SK-N-SH (cell line): ENCODE measurements at regions not wholly inside any gene's neighbourhood (a gene's known extent, or its start where the extent isn't known, plus 50 kb on each side); places are given as distances from the start of the nearest gene placed in this dataset.

Experiments used
- CTCF ChIA-PET: fragments of 300-600, 350-600 bp; formaldehyde crosslinking; extraction: SDS; loops from one replicate; lab custom pipeline; 2021; lab: Yijun Ruan, JAX
- POLR2A ChIA-PET: fragments of 350-600 bp; sonication (Branson Sonifier 250); formaldehyde crosslinking; extraction: SDS; loops from one replicate; lab custom pipeline; 2020; ENCODE audit warnings: antibody characterized with exemption, inconsistent platforms; lab: Yijun Ruan, JAX
- DNase-seq: peaks from one replicate; pipeline ENCODE4 v3.0.0; 2012
- H2AFZ ChIP-seq: fragments of 200-600 bp; sonication (generic); 2 replicates; pipeline ENCODE4 v1.8.1; 2016; ENCODE audit warnings: antibody characterized with exemption, mild to moderate bottlenecking, low read depth
- H3F3A ChIP-seq: fragments of 200-600 bp; sonication (generic); replicated peaks from 2 replicates; pipeline ENCODE3; 2016; ENCODE audit warnings: antibody characterized with exemption, mild to moderate bottlenecking; ENCODE audit not compliant: insufficient read depth
- H3K27ac ChIP-seq, 2 experiments: fragments of 200-500 bp in 1 of 2; fragments of 200-600 bp in 1 of 2; sonication (Bioruptor generic) in 1 of 2; sonication (generic), shearing (Covaris generic) in 1 of 2; 2 replicates each; pipeline versions ENCODE4 v1.5.1 to v1.6.1; 2014 to 2016; ENCODE audit warnings: low read depth in 2 of 2, inconsistent platforms in 1 of 2, low read length in 1 of 2, mild to moderate bottlenecking in 1 of 2, mixed read lengths in 1 of 2
- H3K27me3 ChIP-seq: fragments of 200-600 bp; sonication (generic), shearing (Covaris generic); 2 replicates; pipeline ENCODE4 v1.6.1; 2016; ENCODE audit warnings: mixed run types; ENCODE audit not compliant: insufficient read depth
- H3K36me3 ChIP-seq, 2 experiments: fragments of 200-500 bp in 1 of 2; fragments of 200-600 bp in 1 of 2; sonication (Bioruptor generic) in 1 of 2; sonication (generic) in 1 of 2; replicated peaks in 1 of 2; 2 replicates each; pipeline versions ENCODE3 to v1.5.1; 2014 to 2016; ENCODE audit warnings: low read length in 1 of 2, mild to moderate bottlenecking in 1 of 2; ENCODE audit not compliant: insufficient read depth in 2 of 2, control insufficient read depth in 1 of 2
- H3K4me1 ChIP-seq, 2 experiments: fragments of 200-500 bp in 1 of 2; fragments of 200-600 bp in 1 of 2; sonication (Bioruptor generic) in 1 of 2; sonication (generic), shearing (Covaris generic) in 1 of 2; 2 replicates each; pipeline versions ENCODE4 v1.5.1 to v1.6.1; 2014 to 2016; ENCODE audit warnings: low read depth in 1 of 2, low read length in 1 of 2, mixed run types in 1 of 2; ENCODE audit not compliant: insufficient read depth in 2 of 2, control insufficient read depth in 1 of 2
- H3K4me2 ChIP-seq: fragments of 200-600 bp; sonication (generic), shearing (Covaris generic); 2 replicates; pipeline ENCODE4 v1.6.1; 2017; ENCODE audit warnings: mixed run types
- H3K4me3 ChIP-seq, 2 experiments: fragments of 200-500 bp in 1 of 2; fragments of 200-600 bp in 1 of 2; sonication (Bioruptor generic) in 1 of 2; sonication (generic), shearing (Covaris generic) in 1 of 2; 2 replicates each; pipeline versions ENCODE4 v1.5.1 to v1.8.1; 2014 to 2016; ENCODE audit warnings: low read depth in 2 of 2, inconsistent platforms in 1 of 2, low read length in 1 of 2, mild to moderate bottlenecking in 1 of 2, mixed read lengths in 1 of 2, moderate library complexity in 1 of 2
- H3K79me2 ChIP-seq: fragments of 200-600 bp; sonication (generic); 2 replicates; pipeline ENCODE4 v1.8.1; 2017; ENCODE audit warnings: mild to moderate bottlenecking; ENCODE audit not compliant: insufficient read depth
- H3K9ac ChIP-seq: fragments of 200-600 bp; sonication (generic); 2 replicates; pipeline ENCODE4 v1.6.1; 2017; ENCODE audit warnings: mixed run types
- H3K9me2 ChIP-seq: fragments of 200-600 bp; sonication (generic); 2 replicates; pipeline ENCODE4 v1.6.1; 2017; ENCODE audit warnings: mixed run types
- H3K9me3 ChIP-seq: fragments of 200-600 bp; sonication (generic); 2 replicates; pipeline ENCODE4 v1.6.1; 2017; ENCODE audit warnings: mixed run types, mild to moderate bottlenecking, moderate library complexity
- H4K20me1 ChIP-seq: fragments of 200-600 bp; sonication (generic); 2 replicates; pipeline ENCODE4 v1.6.1; 2017; ENCODE audit warnings: mild to moderate bottlenecking, mixed run types; ENCODE audit not compliant: insufficient read depth
- CHD2 ChIP-seq: fragments of 150-350 bp; IDR thresholded peaks from 2 replicates; pipeline ENCODE4 v1.6.1; 2018; ENCODE audit warnings: low read length; ENCODE audit not compliant: partially characterized antibody
- EP300 ChIP-seq, 2 experiments: IDR thresholded peaks; 2 replicates each; pipeline versions ENCODE4 v1.4.0 to v1.6.1; 2012; ENCODE audit warnings: borderline replicate concordance in 1 of 2, low read depth in 1 of 2, low read length in 1 of 2
- FOXJ3 ChIP-seq: sonication (generic); formaldehyde crosslinking; IDR thresholded peaks from 2 replicates; pipeline ENCODE4 v1.5.1; 2020; ENCODE audit warnings: mild to moderate bottlenecking, missing genetic modification reagents
- GATA2 ChIP-seq: sonication (generic); formaldehyde crosslinking; IDR thresholded peaks from 2 replicates; pipeline ENCODE4 v1.5.0; 2020; ENCODE audit warnings: mild to moderate bottlenecking, missing genetic modification reagents
- MXI1 ChIP-seq: IDR thresholded peaks from 2 replicates; pipeline ENCODE4 v1.6.1; 2012; ENCODE audit warnings: mild to moderate bottlenecking, low read depth, low read length, improper control_type of control experiment
- NFIC ChIP-seq: IDR thresholded peaks from 2 replicates; pipeline ENCODE4 v1.4.0; 2012; ENCODE audit warnings: borderline replicate concordance
- PBX3 ChIP-seq: IDR thresholded peaks from 2 replicates; pipeline ENCODE4; 2012
- RAD21 ChIP-seq: IDR thresholded peaks from 2 replicates; pipeline ENCODE4 v1.6.1; 2012; ENCODE audit warnings: mild to moderate bottlenecking, low read length
- RCOR1 ChIP-seq: fragments of 150-350 bp; IDR thresholded peaks from 2 replicates; pipeline ENCODE4 v1.6.1; 2017; ENCODE audit warnings: antibody characterized with exemption, low read length
- TAF1 ChIP-seq: IDR thresholded peaks from 2 replicates; pipeline ENCODE4 v1.6.1; 2012; ENCODE audit warnings: low read depth, mild to moderate bottlenecking, low read length, moderate library complexity, borderline replicate concordance
- TCF12 ChIP-seq: IDR thresholded peaks from 2 replicates; pipeline ENCODE4 v1.4.0; 2012
- YY1 ChIP-seq: IDR thresholded peaks from 2 replicates; pipeline ENCODE4 v1.4.0; 2012; ENCODE audit warnings: low read depth, mild to moderate bottlenecking
- TF ChIP-seq, protein P1 (sequence below): IDR thresholded peaks from 2 replicates; pipeline ENCODE4 v1.4.0; 2012; ENCODE audit warnings: low read depth
- TF ChIP-seq, protein P2 (sequence below): IDR thresholded peaks from 2 replicates; pipeline ENCODE4 v1.4.0; 2012; ENCODE audit warnings: low read depth, borderline replicate concordance

DNA sequence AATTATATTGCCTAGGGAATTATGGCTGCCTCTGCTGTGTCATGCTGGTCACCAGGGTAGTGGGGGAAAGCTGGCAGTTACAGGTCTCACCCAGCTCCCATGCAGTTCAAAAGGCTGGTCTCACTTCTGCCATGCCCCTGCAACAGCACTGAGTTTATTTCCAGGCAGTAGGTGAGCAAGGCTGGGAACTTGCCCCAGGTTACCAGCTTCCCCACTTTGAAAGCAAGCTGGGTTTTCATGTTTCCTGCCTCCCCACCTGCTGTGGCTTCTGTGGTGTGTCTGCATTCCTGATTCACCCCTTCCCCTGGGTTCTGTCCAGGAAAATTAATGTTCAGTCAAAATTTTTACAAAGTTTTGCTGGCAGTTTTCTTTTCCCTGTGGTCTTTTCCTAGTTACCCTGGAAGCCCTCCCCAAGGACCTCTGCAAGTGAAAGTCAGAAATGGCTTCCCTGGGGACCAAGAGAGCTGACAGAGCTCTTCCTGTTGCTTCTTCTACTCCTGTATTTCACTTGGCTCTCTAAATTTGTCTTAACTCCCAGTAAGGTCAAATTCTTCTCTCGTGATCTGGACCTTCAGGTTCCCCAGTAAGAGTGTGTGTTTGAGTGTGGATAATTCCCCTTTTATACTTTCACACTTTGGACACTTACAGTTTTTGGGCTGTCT is 58.5 kb upstream of the AGTR2 start (continued):
- TF ChIP-seq PBX3: no peak
- no peak for TF ChIP-seq TAF1
- TF ChIP-seq FOXJ3 (CRISPR knock-in tag): no peak

DNA sequence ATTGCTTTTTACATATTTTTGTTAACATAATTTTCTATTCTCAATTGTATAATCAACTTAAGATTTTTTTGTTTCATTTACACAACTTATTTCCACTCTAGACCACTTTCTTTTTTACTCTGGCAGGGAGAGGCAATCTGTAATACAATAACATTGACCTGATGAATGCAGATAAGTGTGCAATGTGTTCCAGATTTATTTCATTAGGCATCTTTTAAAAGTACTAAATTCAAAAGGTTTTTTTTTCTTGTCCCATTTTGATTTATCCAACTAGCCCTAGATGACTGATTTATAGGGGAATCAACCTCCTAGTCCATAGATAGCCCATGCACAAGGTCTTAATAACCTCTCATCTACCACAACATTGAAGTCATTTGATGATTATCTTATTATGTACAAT is 55.5 kb upstream of the AGTR2 start:
- peaks cover 12% of the 10 kb centered on the region for H3F3A ChIP-seq
- H3K9me2 ChIP-seq: 0 out of 2 replicates have a peak, but pooled peaks cover 2% of the 10 kb centered on the region
- no peaks in the 10 kb centered on the region for H3K36me3 ChIP-seq
- H3K27me3 ChIP-seq: no peaks in the 10 kb centered on the region
- ChIA-PET CTCF (no interaction called here), POLR2A (no interaction called here)
- peak; percentile 5 for DNase-seq
- H3K9me3 ChIP-seq: no peaks in the 10 kb centered on the region
- no peak overlapping the region for H2AFZ ChIP-seq
- peaks cover 0 to 6% of the 10 kb centered on the region in 2 experiments; a peak in 1 of 4 replicates for H3K4me1 ChIP-seq
- no peaks in the 10 kb centered on the region for H4K20me1 ChIP-seq
- H3K27ac ChIP-seq: peak overlapping the region in 1 of 2 experiments; percentile 74; a peak in 2 of 4 replicates
- no peak overlapping the region for H3K4me2 ChIP-seq
- TF ChIP-seq NFIC (no peak), YY1 (no peak), EP300 (IDR thresholded peaks at IDR 0.05; ENCODE audit: borderline replicate concordance in 1 of 2, low read depth in 1 of 2, low read length in 1 of 2) (peak in 1 of 2 experiments; percentile 60; a peak in 1 of 4 replicates), CHD2 (peak; percentile 23), TCF12 (no peak), RCOR1 (no peak), GATA2 (CRISPR knock-in tag) (no peak; the same call in none of the 2 replicates), RAD21 (no peak), TAF1 (no peak), MXI1 (no peak)
- TF ChIP-seq, protein P1, sequence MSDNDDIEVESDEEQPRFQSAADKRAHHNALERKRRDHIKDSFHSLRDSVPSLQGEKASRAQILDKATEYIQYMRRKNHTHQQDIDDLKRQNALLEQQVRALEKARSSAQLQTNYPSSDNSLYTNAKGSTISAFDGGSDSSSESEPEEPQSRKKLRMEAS: no peak
- TF ChIP-seq, protein P2, sequence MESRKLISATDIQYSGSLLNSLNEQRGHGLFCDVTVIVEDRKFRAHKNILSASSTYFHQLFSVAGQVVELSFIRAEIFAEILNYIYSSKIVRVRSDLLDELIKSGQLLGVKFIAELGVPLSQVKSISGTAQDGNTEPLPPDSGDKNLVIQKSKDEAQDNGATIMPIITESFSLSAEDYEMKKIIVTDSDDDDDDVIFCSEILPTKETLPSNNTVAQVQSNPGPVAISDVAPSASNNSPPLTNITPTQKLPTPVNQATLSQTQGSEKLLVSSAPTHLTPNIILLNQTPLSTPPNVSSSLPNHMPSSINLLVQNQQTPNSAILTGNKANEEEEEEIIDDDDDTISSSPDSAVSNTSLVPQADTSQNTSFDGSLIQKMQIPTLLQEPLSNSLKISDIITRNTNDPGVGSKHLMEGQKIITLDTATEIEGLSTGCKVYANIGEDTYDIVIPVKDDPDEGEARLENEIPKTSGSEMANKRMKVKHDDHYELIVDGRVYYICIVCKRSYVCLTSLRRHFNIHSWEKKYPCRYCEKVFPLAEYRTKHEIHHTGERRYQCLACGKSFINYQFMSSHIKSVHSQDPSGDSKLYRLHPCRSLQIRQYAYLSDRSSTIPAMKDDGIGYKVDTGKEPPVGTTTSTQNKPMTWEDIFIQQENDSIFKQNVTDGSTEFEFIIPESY: no peak
- no peak overlapping the region for H3K9ac ChIP-seq
- H3K79me2 ChIP-seq: no peaks in the 10 kb centered on the region
- H3K4me3 ChIP-seq: no peak overlapping the region
